H1 (cell line): ENCODE measurements at regions not wholly inside any gene's neighbourhood (a gene's known extent, or its start where the extent isn't known, plus 50 kb on each side); places are given as distances from the start of the nearest gene placed in this dataset.

Experiments
- CTBP2 ChIP-seq: IDR thresholded peaks from 2 replicates; pipeline ENCODE4 v1.7.0; 2011; ENCODE audit warnings: borderline replicate concordance, mild to moderate bottlenecking, moderate library complexity, mixed read lengths, low read length; ENCODE audit not compliant: insufficient read depth, insufficient read length
- JUND ChIP-seq: IDR thresholded peaks from 2 replicates; pipeline ENCODE4 v1.6.1; 2011; ENCODE audit warnings: mild to moderate bottlenecking, improper control_type of control experiment, low read length
- RAD21 ChIP-seq, 2 experiments: IDR thresholded peaks in 1 of 2; conservative IDR thresholded peaks in 1 of 2; 2 replicates each; pipeline ENCODE4 v1.6.1; 2011; ENCODE audit warnings: low read depth in 2 of 2, low read length in 2 of 2, improper control_type of control experiment in 1 of 2, inconsistent platforms in 1 of 2, mild to moderate bottlenecking in 1 of 2, moderate library complexity in 1 of 2
- SUZ12 ChIP-seq: fragments of 200-600 bp; sonication (generic); IDR thresholded peaks from 2 replicates; pipeline ENCODE4 v1.6.1; 2012; ENCODE audit warnings: mild to moderate bottlenecking, inconsistent platforms, low read length, moderate library complexity, mixed read lengths
- YY1 ChIP-seq: IDR thresholded peaks from 2 replicates; pipeline ENCODE4 v1.6.1; 2011; ENCODE audit warnings: low read depth, mild to moderate bottlenecking, low read length
- ZNF274 ChIP-seq: IDR thresholded peaks from 2 replicates; pipeline ENCODE4 v1.7.0; 2012; ENCODE audit warnings: low read length, borderline replicate concordance; ENCODE audit errors: extremely low read depth

DNA sequence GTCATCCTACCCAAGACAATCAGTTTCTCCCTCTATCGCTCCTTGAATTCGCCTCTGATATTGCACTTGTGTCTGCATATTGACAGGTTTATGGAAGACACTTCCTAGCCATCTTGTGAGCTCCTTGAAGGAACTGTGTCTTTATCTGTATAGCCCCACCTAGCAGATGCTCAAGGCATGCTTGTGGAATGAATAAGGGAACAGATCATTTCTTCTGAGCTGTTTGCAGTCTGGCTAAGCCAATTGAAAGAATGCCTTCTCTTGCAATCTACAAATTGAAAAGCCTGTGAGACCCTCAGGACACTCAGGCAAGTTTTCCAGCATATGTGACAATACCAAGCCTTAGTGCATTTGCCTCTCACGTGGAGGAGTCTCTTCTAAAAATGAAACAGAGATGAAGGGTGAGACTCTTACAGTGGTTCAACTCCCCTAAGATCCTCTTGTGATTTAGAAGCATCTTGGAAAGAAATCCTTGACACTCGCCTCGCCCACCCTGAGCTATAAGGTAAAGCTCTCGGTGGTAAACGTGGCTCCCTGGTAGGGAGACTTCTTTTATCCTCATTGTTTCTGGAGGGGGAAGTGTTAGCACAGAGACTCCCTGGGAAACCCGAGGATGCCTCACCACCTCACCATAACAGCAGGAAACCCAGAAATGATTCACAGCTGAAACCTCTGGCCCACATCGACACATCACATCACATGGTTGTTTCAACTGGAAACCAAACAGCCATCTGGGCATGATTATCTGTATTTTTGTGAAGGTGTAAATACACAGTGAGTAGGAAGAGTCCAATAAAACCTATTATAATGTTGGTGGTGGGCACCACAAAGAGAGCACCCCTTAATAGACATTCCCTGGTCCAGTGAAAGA is 112.3 kb upstream of the BCL2L14 start (continued):
- no peak for TF ChIP-seq CTBP2
- TF ChIP-seq ZNF274 = no peak
- TF ChIP-seq RAD21 (IDR thresholded peaks at IDR 0.05 in 1 of 2, conservative IDR thresholded peaks at IDR 0.05 in 1 of 2; ENCODE audit: low read depth in 2 of 2, low read length in 2 of 2) = no peak
- no peak for TF ChIP-seq YY1
- no peak for TF ChIP-seq SUZ12
- TF ChIP-seq JUND = no peak
